ENCODE measurements at regions not wholly inside any gene's neighbourhood (a gene's known extent, or its start where the extent isn't known, plus 50 kb on each side); places are given as distances from the start of the nearest gene placed in this dataset.
"Not testable (repeated sequence)": the region's sequence is repeated elsewhere in the genome, so short reads cannot be mapped to it uniquely, and the experiment has no call there.

DNA sequence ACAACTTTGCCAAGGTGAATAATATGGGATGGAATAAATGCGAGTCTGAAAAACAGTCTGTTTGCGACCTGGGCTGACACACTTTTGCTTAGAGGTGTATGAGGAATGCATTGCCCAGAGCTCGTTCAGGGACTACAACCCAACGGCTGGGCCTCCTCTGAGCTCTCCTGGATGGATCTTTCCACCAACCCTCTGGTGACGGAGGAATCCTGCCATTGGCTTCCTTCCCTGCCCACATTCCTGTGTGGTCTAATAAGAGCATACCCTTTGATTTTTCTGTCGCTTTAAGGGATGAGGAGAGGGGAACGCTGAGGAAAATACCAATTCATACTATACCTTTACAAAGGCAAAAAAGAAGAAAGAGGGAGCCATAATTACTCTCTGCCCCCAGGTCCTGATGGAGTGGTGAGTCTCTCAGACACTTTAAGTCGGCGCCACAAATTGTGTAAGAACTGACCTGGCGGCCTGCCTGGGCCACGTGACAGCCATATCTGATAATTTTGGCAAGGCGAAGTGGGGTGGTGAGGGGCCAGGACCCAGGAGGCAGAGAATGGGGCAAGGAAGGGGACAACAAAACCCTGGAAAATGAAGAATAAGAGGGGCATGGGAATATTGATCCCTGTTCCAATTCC is 265.2 kb upstream of the MSX2 start:
- H3K27ac Mint-ChIP-seq = no peak overlapping the region
- H3K4me3 Mint-ChIP-seq = no peak overlapping the region
- no peaks in the 10 kb centered on the region for H3K4me1 Mint-ChIP-seq (ENCODE audit: low read depth)
- H3K9me3 Mint-ChIP-seq = peaks cover 60% of the 10 kb centered on the region
- peaks cover 5% of the 10 kb centered on the region; the same call in 1 of the 2 replicates for H3K36me3 Mint-ChIP-seq (ENCODE audit: low read depth)
- TF ChIP-seq, protein P1, sequence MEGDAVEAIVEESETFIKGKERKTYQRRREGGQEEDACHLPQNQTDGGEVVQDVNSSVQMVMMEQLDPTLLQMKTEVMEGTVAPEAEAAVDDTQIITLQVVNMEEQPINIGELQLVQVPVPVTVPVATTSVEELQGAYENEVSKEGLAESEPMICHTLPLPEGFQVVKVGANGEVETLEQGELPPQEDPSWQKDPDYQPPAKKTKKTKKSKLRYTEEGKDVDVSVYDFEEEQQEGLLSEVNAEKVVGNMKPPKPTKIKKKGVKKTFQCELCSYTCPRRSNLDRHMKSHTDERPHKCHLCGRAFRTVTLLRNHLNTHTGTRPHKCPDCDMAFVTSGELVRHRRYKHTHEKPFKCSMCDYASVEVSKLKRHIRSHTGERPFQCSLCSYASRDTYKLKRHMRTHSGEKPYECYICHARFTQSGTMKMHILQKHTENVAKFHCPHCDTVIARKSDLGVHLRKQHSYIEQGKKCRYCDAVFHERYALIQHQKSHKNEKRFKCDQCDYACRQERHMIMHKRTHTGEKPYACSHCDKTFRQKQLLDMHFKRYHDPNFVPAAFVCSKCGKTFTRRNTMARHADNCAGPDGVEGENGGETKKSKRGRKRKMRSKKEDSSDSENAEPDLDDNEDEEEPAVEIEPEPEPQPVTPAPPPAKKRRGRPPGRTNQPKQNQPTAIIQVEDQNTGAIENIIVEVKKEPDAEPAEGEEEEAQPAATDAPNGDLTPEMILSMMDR (IDR thresholded peaks at IDR 0.05) = no peak
- no peak for DNase-seq
- H3K27me3 Mint-ChIP-seq (ENCODE audit: insufficient read depth) = peaks cover 2% of the 10 kb centered on the region; the same call in 1 of the 2 replicates

GRCh38 chr5:174459832-174460448 is 264.4 kb upstream of the MSX2 start:
- TF ChIP-seq, protein P1 (IDR thresholded peaks at IDR 0.05) = no peak
- Mint-ChIP-seq H3K4me3 (no peak overlapping the region), H3K4me1 (ENCODE audit: low read depth) (no peaks in the 10 kb centered on the region), H3K9me3 (peaks cover 60% of the 10 kb centered on the region), H3K27ac (no peak overlapping the region), H3K27me3 (ENCODE audit: insufficient read depth) (peaks cover 2% of the 10 kb centered on the region), H3K36me3 (ENCODE audit: low read depth) (peaks cover 5% of the 10 kb centered on the region; the same call in 1 of the 2 replicates)
- DNase-seq = no peak

DNA sequence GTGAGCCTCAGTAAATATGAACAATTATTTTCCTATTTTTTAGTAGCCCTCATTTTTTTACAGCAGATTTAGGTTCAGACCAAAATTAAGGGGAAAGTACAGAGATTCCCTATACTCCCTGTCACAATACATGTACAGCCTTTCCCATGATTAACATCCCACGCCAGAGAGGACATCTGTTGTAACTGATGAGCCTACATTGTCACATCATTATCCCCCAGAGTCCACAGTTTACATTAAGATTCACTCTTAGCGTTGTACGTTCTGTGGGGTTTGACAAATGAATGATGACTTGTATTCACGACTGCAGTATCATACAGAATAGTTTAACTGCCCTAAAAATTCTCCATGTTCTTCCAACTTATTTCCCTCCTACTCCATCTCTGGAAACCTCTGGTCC is 262.3 kb upstream of the MSX2 start:
- Mint-ChIP-seq H3K27me3 (ENCODE audit: insufficient read depth) (peaks cover 2% of the 10 kb centered on the region), H3K4me1 (ENCODE audit: low read depth) (no peaks in the 10 kb centered on the region), H3K4me3 (no peak overlapping the region), H3K36me3 (ENCODE audit: low read depth) (peaks cover 5% of the 10 kb centered on the region; the same call in 1 of the 2 replicates), H3K9me3 (peaks cover 66% of the 10 kb centered on the region), H3K27ac (no peak overlapping the region)
- DNase-seq = no peak
- TF ChIP-seq, protein P1 (IDR thresholded peaks at IDR 0.05) = no peak

GRCh38 chr5:174464504-174465165 is 259.7 kb upstream of the MSX2 start:
- Mint-ChIP-seq H3K27ac (no peak overlapping the region), H3K4me3 (no peak overlapping the region), H3K36me3 (ENCODE audit: low read depth) (peaks cover 5% of the 10 kb centered on the region; the same call in 1 of the 2 replicates), H3K9me3 (peaks cover 80% of the 10 kb centered on the region), H3K27me3 (ENCODE audit: insufficient read depth) (no peaks in the 10 kb centered on the region; the same call in 1 of the 2 replicates), H3K4me1 (ENCODE audit: low read depth) (no peaks in the 10 kb centered on the region)
- TF ChIP-seq, protein P1 (IDR thresholded peaks at IDR 0.05) = peak; percentile 33; the same call in 1 of the 2 replicates
- no peak for DNase-seq

GRCh38 chr5:174471528-174471927 is 252.9 kb upstream of the MSX2 start:
- H3K27me3 Mint-ChIP-seq (ENCODE audit: insufficient read depth); H3K27ac Mint-ChIP-seq; H3K36me3 Mint-ChIP-seq (ENCODE audit: low read depth); H3K4me1 Mint-ChIP-seq (ENCODE audit: low read depth); DNase-seq; H3K4me3 Mint-ChIP-seq: not testable (repeated sequence)
- peaks cover 60% of the 10 kb centered on the region for H3K9me3 Mint-ChIP-seq

DNA sequence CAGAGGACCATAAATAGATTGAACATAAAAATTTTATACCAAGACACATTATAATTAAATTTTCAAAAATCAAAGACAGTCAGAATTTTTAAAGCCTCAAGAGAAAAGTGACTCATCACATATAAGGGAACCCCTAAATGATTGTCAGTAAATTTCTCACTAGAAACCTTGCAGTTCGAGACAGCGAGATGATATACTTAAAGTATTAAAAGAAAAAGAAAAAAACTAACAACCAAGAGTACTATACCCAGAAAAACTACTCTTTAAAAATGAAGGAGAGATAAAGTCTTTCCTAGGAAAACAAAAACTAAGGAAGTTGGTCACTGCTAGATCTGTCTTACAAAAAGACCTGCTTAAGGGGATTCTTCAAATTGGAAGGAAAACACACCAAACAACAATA is 251.4 kb upstream of the MSX2 start:
- no peak overlapping the region for H3K27ac Mint-ChIP-seq
- H3K4me1 Mint-ChIP-seq (ENCODE audit: low read depth) = no peaks in the 10 kb centered on the region
- DNase-seq = no peak
- H3K36me3 Mint-ChIP-seq (ENCODE audit: low read depth) = no peaks in the 10 kb centered on the region
- TF ChIP-seq, protein P1 (IDR thresholded peaks at IDR 0.05) = no peak
- no peak overlapping the region for H3K4me3 Mint-ChIP-seq
- peaks cover 48% of the 10 kb centered on the region for H3K9me3 Mint-ChIP-seq
- no peaks in the 10 kb centered on the region; the same call in 1 of the 2 replicates for H3K27me3 Mint-ChIP-seq (ENCODE audit: insufficient read depth)

DNA sequence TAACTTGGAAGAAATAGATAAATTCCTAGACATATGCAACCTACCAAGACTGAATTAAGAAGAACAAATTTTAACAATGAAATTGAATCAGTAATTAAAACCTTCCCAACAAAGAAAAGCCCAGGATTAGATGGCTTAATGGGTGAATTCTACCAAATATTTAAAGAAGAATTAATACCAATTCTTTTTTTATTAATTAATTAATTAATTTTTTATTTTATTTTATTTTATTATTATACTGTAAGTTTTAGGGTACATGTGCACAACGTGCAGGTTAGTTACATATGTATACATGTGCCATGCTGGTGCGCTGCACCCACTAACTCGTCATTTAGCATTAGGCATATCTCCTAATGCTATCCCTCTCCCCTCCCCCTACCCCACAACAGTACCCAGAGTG is 248.4 kb upstream of the MSX2 start:
- H3K27me3 Mint-ChIP-seq (ENCODE audit: insufficient read depth) = not testable (repeated sequence)

More for the DNA sequence above, 248.4 kb upstream of the MSX2 start:
- DNase-seq; H3K36me3 Mint-ChIP-seq (ENCODE audit: low read depth); H3K4me1 Mint-ChIP-seq (ENCODE audit: low read depth); H3K27ac Mint-ChIP-seq; H3K4me3 Mint-ChIP-seq: not testable (repeated sequence)
- peaks cover 47% of the 10 kb centered on the region for H3K9me3 Mint-ChIP-seq
